Effector CD4-positive, alpha-beta T cell (primary cell): ENCODE measurements at regions not wholly inside any gene's neighbourhood (a gene's known extent, or its start where the extent isn't known, plus 50 kb on each side); places are given as distances from the start of the nearest gene placed in this dataset.

Source experiments
- DNase-seq: peaks from one replicate; pipeline ENCODE4 v3.0.0-alpha.2; 2020

DNA sequence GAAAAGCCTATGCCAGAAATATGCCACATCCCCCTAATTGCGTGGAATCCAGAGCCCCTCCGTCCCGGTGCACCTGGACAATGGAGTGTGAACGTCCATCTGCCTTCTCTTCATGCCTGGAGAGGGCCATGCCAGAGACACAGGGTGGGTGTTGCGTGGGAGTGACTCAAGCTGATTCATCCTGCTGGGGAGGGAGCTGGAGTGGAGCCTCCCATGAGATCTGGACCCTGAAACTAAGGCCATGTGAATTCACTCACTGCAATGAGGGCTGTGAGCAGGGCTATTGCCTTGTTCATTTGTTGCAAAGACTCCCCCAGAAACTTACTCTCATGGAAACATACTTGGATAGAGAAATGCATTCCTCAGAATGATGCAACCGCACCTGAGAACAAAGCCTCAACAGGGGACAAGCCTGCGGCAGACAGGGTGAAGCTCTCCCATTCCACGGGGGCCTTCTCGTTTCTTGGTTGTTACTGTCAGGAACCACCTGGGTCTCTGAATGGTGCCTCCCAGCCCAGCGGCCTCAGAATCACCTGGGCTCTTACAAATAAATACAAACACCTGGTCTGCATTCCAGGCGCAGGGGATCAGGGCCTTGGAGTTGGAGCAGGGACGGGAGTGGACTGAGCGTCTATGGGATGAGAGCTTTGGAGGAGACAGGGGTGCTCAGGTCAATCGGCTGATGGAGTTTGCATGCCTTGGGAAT, 1031.2 kb downstream of the BRD1 start:
- no peak for DNase-seq

DNA sequence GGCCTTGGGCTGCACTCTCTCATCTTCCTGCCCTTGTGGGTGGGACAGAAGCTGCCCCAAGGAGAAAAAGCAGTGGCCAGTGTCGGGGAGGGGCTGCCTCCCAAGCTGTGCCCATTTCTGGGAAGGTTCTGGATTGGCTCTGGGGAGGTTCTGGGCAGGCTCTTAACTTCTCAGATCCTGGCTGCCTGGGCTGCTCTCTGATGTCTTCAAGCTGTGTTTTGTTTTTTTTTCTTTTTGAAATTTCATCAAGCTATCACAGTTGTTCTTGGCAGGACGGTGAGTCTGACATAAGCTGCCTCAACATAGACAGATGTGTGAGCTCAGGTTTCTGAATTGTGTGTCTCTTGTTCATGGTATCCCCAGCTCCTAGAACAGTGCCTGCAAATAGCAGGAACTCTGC, 1032.0 kb downstream of the BRD1 start:
- DNase-seq, result no peak

- DNase-seq, result no peak
Observed at GRCh38 chr22:48794906-48795305, 1032.8 kb downstream of the BRD1 start.

GRCh38 chr22:48793949-48794348, 1033.7 kb downstream of the BRD1 start:
- no peak for DNase-seq

GRCh38 chr22:48786679-48786996, 1041.0 kb downstream of the BRD1 start:
- DNase-seq, result no peak

DNA sequence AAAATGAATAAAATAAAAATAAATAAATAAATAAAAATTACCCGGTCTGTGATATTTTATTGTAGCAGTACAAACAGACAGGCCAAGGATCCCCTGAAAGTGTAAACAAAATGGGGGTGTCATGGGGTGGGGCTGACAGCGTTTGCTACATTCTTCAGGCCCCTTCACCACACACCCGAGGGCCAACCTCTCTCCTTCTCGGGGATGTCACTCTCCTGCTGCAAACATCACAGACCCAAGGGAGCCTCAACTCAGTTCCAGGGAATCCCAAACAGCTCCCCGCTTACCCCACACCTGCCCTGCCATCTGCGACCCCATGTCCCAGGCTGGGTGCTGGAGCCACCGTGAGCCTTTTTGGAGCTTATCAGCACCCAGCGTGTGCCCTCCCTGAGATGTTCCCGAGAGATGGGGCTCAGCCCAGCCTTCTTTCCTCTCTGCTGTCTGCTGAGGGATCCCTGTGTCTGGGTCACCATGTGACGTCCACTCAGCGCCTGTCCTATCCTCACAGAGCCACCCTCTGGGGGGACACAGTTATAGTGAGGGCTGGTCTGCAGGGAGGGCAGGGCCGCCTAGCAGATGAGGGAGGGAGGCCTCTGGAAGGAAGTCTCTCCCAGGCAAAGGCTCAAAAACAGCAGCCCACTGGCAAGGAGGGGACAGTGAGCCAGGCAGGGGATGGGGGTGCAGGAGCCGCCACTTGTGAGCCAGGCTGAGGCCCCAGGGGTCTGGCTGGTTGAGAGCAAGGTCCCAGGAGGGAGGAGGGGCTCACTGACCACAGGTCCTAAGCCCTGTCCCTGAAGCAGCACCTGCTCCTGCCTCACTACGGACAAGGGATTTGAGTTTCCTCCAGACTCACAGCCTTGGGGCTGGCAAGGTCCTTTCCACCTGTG, 1041.6 kb downstream of the BRD1 start:
- DNase-seq, result no peak

GRCh38 chr22:48784701-48785503, 1042.8 kb downstream of the BRD1 start:
- no peak for DNase-seq

- DNase-seq, result no peak
Observed at GRCh38 chr22:48783821-48784266, 1043.8 kb downstream of the BRD1 start.

DNA sequence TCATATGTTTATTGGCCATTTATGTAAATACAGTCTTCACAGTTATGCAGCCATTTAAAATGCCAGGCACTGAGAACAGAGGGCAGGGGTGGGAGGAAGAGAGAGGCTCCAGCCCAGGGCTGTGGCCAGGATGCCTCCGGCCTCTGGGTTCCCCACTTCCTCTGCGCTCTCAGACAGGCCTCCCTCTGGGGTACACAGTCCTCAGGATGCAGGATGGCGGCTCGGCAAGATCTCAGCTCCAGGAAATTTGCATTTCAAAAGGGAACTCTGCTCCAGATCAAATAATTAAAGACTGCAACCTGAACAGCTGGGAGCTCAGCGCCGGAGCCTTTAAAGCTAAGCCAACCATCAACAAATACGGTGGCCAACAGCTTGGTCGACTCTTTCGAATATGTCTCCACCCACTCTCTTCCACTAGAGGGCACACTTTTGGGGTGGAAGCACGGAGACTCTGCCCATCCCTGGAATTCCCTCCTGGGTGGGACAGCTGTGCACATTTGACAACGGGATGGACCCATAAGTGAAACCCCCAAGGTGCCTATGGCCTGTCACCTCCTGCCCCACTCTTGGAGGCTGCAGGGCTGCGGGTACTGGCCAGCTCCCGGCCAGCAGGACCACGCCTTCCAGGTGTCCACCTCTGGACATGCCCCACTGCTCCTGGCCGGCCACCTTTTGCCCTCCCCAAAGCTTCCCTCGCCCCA, 1044.7 kb downstream of the BRD1 start:
- no peak for DNase-seq

GRCh38 chr22:48782326-48782725, 1045.3 kb downstream of the BRD1 start:
- no peak for DNase-seq

DNA sequence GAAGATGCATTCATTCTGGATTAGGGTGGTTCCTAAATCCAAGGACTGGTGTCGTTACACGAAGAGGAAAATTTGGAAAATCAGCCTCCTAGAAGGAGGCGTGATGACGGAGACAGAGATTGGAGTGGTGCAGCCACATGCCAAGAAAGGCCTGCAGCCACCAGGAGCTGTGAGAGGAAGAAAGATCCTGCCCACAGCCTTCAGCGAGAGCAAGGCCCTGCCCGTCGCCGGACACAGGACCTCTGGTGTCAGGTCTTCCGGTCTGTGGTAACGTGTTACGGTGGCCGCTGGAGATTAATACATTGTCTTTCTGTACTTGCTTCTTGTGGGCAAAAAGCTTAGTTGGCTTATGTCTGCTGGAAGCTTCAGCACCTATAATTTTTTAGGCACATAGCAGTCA, 1045.8 kb downstream of the BRD1 start:
- no peak for DNase-seq

DNA sequence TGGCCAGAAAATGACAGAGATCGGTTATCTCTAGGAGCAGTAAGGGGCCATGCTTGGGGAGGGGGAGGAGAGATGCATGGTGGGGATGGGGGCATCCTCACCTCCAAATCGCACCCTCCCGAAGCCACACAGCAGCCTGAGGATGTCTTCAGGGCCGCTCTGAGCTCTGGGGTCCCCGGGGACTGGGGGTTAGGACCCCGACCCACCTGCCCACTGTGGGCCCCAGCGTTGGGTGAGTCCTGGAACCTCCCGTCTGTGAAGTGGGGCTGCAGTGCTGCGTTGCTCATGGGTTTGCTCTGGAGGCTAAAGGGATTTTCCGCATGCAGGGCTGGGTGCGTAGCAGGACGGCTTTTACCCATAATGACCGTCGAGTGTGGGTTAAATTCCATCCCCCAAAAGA, 1046.3 kb downstream of the BRD1 start:
- no peak for DNase-seq

DNA sequence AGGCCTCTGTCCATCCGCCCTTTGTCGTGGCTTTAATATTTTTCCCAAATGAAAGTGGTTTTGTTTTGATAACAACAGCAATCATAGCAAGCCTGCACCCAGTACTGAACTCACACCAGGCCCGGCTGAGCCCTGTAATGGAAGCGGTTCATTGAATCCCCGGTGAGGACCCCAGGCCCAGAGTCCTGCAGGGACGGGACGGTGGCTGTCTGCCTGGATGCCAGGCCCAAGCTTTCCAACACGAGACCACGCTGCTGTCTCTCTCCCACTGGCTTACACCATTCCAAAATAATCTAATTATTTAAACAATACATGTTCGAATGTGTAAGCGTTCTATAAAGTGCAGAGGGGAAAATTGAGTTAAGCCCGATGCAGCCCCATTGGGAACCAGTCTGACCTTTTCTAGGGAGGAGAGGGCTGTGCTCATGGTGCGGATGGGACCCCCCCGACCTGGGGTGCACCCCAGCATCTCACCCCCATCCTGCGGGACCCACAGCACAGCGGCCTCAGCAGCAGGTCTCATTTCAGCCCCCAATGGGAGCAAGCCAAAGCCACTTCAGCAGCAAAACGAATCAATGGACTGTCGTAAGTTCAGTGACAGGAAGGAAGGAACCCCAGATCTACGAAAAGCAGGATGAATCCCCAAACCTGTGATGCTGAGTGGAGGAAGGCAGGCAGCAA, 1046.9 kb downstream of the BRD1 start:
- DNase-seq, result no peak

DNA sequence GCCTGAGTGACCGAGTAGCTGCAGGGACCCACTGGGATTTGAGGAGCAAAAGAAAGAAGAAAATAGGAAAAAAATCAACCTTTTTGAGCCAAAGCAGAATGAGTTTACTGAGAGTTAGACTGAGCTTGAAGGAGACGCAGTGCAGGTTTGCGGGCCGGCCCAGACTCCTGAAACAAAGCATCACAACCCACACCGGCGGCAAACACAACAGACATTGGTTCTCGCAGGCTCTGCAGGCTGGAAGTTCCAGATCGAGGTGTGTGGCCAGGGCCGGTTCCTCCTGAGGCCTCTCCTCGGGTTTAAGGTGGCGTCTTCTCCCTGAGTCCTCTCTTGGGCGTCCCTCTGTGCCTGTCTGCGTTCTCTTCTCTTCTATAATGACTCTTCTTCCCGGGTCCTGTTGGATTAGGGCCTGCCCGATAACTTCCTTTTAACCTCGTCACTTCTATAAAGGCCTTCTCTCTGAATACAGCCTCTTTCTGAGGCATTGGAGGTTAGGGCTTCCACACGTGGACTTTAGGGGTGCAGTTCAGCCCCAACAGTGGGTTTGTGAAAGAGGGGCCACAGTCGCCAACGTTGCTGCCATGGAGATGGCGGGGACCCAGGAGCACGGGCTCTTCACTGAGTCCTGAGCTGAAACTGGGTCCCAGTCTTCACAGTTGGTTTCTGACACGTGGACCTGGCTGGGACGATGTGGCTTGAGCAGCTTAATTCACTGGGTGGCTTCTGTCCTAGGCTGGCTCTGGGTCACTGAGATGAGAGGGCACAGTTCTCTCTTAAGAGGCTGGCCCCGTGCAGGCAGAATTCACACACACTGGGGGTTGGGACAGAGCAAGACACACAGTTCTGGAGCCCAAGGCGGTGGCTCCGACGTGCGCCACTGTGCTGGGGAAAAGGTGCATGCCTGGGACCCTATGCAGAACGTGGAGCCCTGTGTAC, 1047.7 kb downstream of the BRD1 start:
- DNase-seq, result no peak

GRCh38 chr22:48779211-48779643, 1048.4 kb downstream of the BRD1 start:
- DNase-seq, result no peak

GRCh38 chr22:48778308-48779195, 1049.1 kb downstream of the BRD1 start:
- no peak for DNase-seq

- DNase-seq, result no peak
Observed at GRCh38 chr22:48772286-48772907, 1055.3 kb downstream of the BRD1 start.

GRCh38 chr22:48765595-48765994, 1062.1 kb downstream of the BRD1 start:
- no peak for DNase-seq

DNA sequence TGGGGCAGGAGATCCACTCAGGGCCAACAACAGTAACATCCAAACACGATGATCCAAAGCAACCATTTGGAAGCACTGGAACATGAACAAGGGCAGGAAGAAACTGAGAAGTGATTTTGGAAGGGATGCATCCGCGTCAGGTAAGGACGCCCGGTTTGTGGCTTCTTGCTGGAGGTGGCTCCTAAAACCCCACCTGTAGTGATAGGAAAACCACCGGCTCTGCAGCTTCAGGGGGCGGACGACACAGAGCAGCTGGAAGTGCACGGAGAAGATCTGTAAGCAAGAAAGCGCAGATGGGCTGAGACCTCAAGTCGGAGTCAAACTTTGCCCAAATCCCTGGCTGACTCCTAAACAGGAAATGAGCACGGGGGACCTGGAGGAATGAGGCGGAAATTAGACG, 1066.1 kb downstream of the BRD1 start:
- no peak for DNase-seq
